ENCODE measurements at regions not wholly inside any gene's neighbourhood (a gene's known extent, or its start where the extent isn't known, plus 50 kb on each side); places are given as distances from the start of the nearest gene placed in this dataset.

GRCh38 chr17:71667661-71668060, 453.2 kb upstream of the SOX9 start:
- 87% methylated on average over 1 of the region's 1 CpG for WGBS

More at GRCh38 chr17:71667661-71668060, 453.2 kb upstream of the SOX9 start:
- no peak overlapping the region for H3K9ac ChIP-seq (ENCODE audit: low read depth in 1 of 2, low read length in 2 of 2)
- no peak overlapping the region for H3K27ac ChIP-seq (ENCODE audit: low read depth in 1 of 2, low read length in 2 of 2)
- peaks cover 0 to 3% (median 0%) of the 10 kb centered on the region in 4 donors for H3K27me3 ChIP-seq (ENCODE audit: control insufficient read depth in 4 of 4, insufficient read depth in 4 of 4, low read length in 3 of 4)
- no peaks in the 10 kb centered on the region for H3K4me1 ChIP-seq (ENCODE audit: control insufficient read depth in 4 of 4, insufficient read depth in 4 of 4, low read length in 3 of 4)
- H3K36me3 ChIP-seq (ENCODE audit: control insufficient read depth in 4 of 4, insufficient read depth in 3 of 4, low read depth in 1 of 4, low read length in 3 of 4): no peaks in the 10 kb centered on the region
- peaks cover 0 to 14% (median 2%) of the 10 kb centered on the region in 4 donors for H3K9me3 ChIP-seq (ENCODE audit: control insufficient read depth in 4 of 4, low read length in 3 of 4)
- no peak for DNase-seq (ENCODE audit: low spot score)
- TF ChIP-seq, protein P1, sequence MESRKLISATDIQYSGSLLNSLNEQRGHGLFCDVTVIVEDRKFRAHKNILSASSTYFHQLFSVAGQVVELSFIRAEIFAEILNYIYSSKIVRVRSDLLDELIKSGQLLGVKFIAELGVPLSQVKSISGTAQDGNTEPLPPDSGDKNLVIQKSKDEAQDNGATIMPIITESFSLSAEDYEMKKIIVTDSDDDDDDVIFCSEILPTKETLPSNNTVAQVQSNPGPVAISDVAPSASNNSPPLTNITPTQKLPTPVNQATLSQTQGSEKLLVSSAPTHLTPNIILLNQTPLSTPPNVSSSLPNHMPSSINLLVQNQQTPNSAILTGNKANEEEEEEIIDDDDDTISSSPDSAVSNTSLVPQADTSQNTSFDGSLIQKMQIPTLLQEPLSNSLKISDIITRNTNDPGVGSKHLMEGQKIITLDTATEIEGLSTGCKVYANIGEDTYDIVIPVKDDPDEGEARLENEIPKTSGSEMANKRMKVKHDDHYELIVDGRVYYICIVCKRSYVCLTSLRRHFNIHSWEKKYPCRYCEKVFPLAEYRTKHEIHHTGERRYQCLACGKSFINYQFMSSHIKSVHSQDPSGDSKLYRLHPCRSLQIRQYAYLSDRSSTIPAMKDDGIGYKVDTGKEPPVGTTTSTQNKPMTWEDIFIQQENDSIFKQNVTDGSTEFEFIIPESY (IDR thresholded peaks at IDR 0.05): no peak
- TF ChIP-seq HNF4A (conservative IDR thresholded peaks at IDR 0.05): no peak
- TF ChIP-seq NR2F2 (IDR thresholded peaks at IDR 0.05): no peak
- no peak for TF ChIP-seq EGR1 (IDR thresholded peaks at IDR 0.05; ENCODE audit: low read depth in 2 of 2)
- TF ChIP-seq CTCF (IDR thresholded peaks at IDR 0.05; ENCODE audit: low read depth, low read length, missing input control): no peak
- no peak for TF ChIP-seq TAF1 (conservative IDR thresholded peaks at IDR 0.05)
- TF ChIP-seq FOXA1 (IDR thresholded peaks at IDR 0.05): no peak
- TF ChIP-seq SP1 (IDR thresholded peaks at IDR 0.05): no peak
- TF ChIP-seq RXRA (IDR thresholded peaks at IDR 0.05): no peak
- no peak for TF ChIP-seq REST (IDR thresholded peaks at IDR 0.05)
- no peak for TF ChIP-seq JUND (IDR thresholded peaks at IDR 0.05)
- TF ChIP-seq, protein P2, sequence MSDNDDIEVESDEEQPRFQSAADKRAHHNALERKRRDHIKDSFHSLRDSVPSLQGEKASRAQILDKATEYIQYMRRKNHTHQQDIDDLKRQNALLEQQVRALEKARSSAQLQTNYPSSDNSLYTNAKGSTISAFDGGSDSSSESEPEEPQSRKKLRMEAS (IDR thresholded peaks at IDR 0.05): no peak
- no peak for TF ChIP-seq YY1 (IDR thresholded peaks at IDR 0.05)
- H3K4me3 ChIP-seq (ENCODE audit: low read depth in 1 of 3, low read length in 3 of 3): no peak overlapping the region

All from liver (tissue), 8 donors.